K562 (cell line): ENCODE measurements at regions not wholly inside any gene's neighbourhood (a gene's known extent, or its start where the extent isn't known, plus 50 kb on each side); places are given as distances from the start of the nearest gene placed in this dataset.

Source experiments
- CTCF ChIP-seq, 3 experiments: IDR thresholded peaks in 2 of 3; conservative IDR thresholded peaks in 1 of 3; 2 replicates each; pipeline ENCODE4 v1.5.1; 2011 to 2012; ENCODE audit warnings: low read length in 3 of 3, mild to moderate bottlenecking in 3 of 3, control low read depth in 2 of 3, improper control_type of control experiment in 1 of 3, inconsistent platforms in 1 of 3, low read depth in 1 of 3, mixed read lengths in 1 of 3, moderate library complexity in 1 of 3; ENCODE audit not compliant: insufficient read depth in 2 of 3
- MGA ChIP-seq: fragments of 450-650 bp; IDR thresholded peaks from 2 replicates; pipeline ENCODE4 v1.6.1; 2016; ENCODE audit warnings: mild to moderate bottlenecking, moderate library complexity

- TF ChIP-seq CTCF (IDR thresholded peaks at IDR 0.05 in 2 of 3, conservative IDR thresholded peaks at IDR 0.05 in 1 of 3; ENCODE audit: insufficient read depth in 2 of 3, low read depth in 1 of 3, low read length in 3 of 3): no peak
- TF ChIP-seq MGA: no peak
Observed at GRCh38 chr6:21514288-21514687, 79.3 kb upstream of the SOX4 start.
